Keratinocyte (primary cell): ENCODE measurements at regions not wholly inside any gene's neighbourhood (a gene's known extent, or its start where the extent isn't known, plus 50 kb on each side); places are given as distances from the start of the nearest gene placed in this dataset.

ENCODE experiments used
- DNase-seq: peaks from one replicate; pipeline ENCODE4 v3.0.0-alpha.2; 2011; ENCODE audit warnings: low read depth, missing footprints, low spot score
- FAIRE-seq: peaks from 2 replicates; lab custom pipeline; 2011; peaks lifted over from hg19 to GRCh38; lab: Jason Lieb, UNC
- H2AFZ ChIP-seq: 2 replicates; pipeline ENCODE4 v1.6.0; 2012; ENCODE audit warnings: low read length, control low read depth, inconsistent platforms; ENCODE audit not compliant: control insufficient read depth
- H3K27ac ChIP-seq: 2 replicates; pipeline ENCODE4 v1.5.1; 2011; ENCODE audit warnings: low read length; ENCODE audit not compliant: control insufficient read depth, insufficient read depth
- H3K27me3 ChIP-seq: 3 replicates; pipeline ENCODE4 v1.6.0; 2011; ENCODE audit warnings: low read length; ENCODE audit not compliant: control insufficient read depth, insufficient read depth; ENCODE audit errors: extremely low read depth
- H3K36me3 ChIP-seq, 2 experiments: 2 replicates in 1 of 2; 3 replicates in 1 of 2; pipeline ENCODE4 v1.5.1; 2011; ENCODE audit warnings: low read length in 2 of 2, mild to moderate bottlenecking in 1 of 2; ENCODE audit not compliant: control insufficient read depth in 2 of 2, insufficient read depth in 2 of 2; ENCODE audit errors: extremely low read depth in 1 of 2
- H3K4me1 ChIP-seq: 3 replicates; pipeline ENCODE4 v1.5.1; 2011; ENCODE audit warnings: low read length; ENCODE audit not compliant: control insufficient read depth, insufficient read depth; ENCODE audit errors: extremely low read depth
- H3K4me2 ChIP-seq: 3 replicates; pipeline ENCODE4 v1.6.0; 2011; ENCODE audit warnings: low read depth, low read length; ENCODE audit not compliant: control insufficient read depth, insufficient read depth; ENCODE audit errors: extremely low read depth
- H3K4me3 ChIP-seq, 3 experiments: fragments of 200-600 bp in 1 of 3; sonication (generic) in 1 of 3; 2 replicates in 2 of 3; 3 replicates in 1 of 3; pipeline ENCODE4 v1.5.1; 2011 to 2016; ENCODE audit warnings: low read length in 3 of 3, mild to moderate bottlenecking in 3 of 3, control low read depth in 2 of 3, inconsistent platforms in 1 of 3, low read depth in 1 of 3, mixed read lengths in 1 of 3, mixed run types in 1 of 3, moderate library complexity in 1 of 3; ENCODE audit not compliant: control insufficient read depth in 2 of 3, insufficient read depth in 2 of 3; ENCODE audit errors: extremely low read depth in 1 of 3
- H3K79me2 ChIP-seq: 2 replicates; pipeline ENCODE4 v1.6.0; 2012; ENCODE audit warnings: low read length; ENCODE audit not compliant: control insufficient read depth, insufficient read depth
- H3K9ac ChIP-seq: 3 replicates; pipeline ENCODE4 v1.6.0; 2011; ENCODE audit warnings: low read length; ENCODE audit not compliant: control insufficient read depth, insufficient read depth; ENCODE audit errors: extremely low read depth
- H3K9me1 ChIP-seq: 3 replicates; pipeline ENCODE4 v1.6.0; 2011; ENCODE audit warnings: low read length; ENCODE audit not compliant: control insufficient read depth, insufficient read depth; ENCODE audit errors: extremely low read depth
- H3K9me3 ChIP-seq: 2 replicates; pipeline ENCODE4 v1.5.1; 2012; ENCODE audit warnings: low read depth, low read length; ENCODE audit not compliant: control insufficient read depth
- H4K20me1 ChIP-seq: 3 replicates; pipeline ENCODE4 v1.6.0; 2011; ENCODE audit warnings: low read length; ENCODE audit not compliant: control insufficient read depth, insufficient read depth; ENCODE audit errors: extremely low read depth
- EZH2 ChIP-seq: IDR thresholded peaks from one replicate; pipeline ENCODE4 v1.6.1; 2012; ENCODE audit warnings: inconsistent platforms, mild to moderate bottlenecking, low read length, moderate library complexity
- dilution Hi-C: fragments of 300-500 bp; cut with MboI; formaldehyde crosslinking; loops from one replicate; pipeline ENCODE4 v1.7.0; 2020; ENCODE audit warnings: low sequenced_read_pairs; ENCODE audit not compliant: extremely low pct_ligation_motif_present
- TF ChIP-seq, protein P1 (sequence below), 3 experiments: IDR thresholded peaks in 1 of 3; conservative IDR thresholded peaks in 1 of 3; optimal IDR thresholded peaks in 1 of 3; 2 replicates in 2 of 3; 3 replicates in 1 of 3; pipeline versions ENCODE3 to v1.5.1; 2011; ENCODE audit warnings: low read length in 3 of 3, mild to moderate bottlenecking in 3 of 3, moderate library complexity in 2 of 3, control low read depth in 1 of 3, inconsistent platforms in 1 of 3; ENCODE audit not compliant: insufficient read depth in 2 of 3; ENCODE audit errors: extremely low read depth in 1 of 3

GRCh38 chr5:4188704-4189103 lies 593.1 kb downstream of the IRX1 start:
- TF ChIP-seq, protein P1, sequence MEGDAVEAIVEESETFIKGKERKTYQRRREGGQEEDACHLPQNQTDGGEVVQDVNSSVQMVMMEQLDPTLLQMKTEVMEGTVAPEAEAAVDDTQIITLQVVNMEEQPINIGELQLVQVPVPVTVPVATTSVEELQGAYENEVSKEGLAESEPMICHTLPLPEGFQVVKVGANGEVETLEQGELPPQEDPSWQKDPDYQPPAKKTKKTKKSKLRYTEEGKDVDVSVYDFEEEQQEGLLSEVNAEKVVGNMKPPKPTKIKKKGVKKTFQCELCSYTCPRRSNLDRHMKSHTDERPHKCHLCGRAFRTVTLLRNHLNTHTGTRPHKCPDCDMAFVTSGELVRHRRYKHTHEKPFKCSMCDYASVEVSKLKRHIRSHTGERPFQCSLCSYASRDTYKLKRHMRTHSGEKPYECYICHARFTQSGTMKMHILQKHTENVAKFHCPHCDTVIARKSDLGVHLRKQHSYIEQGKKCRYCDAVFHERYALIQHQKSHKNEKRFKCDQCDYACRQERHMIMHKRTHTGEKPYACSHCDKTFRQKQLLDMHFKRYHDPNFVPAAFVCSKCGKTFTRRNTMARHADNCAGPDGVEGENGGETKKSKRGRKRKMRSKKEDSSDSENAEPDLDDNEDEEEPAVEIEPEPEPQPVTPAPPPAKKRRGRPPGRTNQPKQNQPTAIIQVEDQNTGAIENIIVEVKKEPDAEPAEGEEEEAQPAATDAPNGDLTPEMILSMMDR (optimal IDR thresholded peaks at IDR 0.05 in 1 of 3, IDR thresholded peaks at IDR 0.05 in 1 of 3, conservative IDR thresholded peaks at IDR 0.05 in 1 of 3; ENCODE audit: extremely low read depth in 1 of 3, insufficient read depth in 2 of 3, low read length in 3 of 3) = no peak
- TF ChIP-seq EZH2 = no peak
- no peak for FAIRE-seq
- Histone ChIP-seq H2AFZ (no peak overlapping the region), H3K4me2 (no peak overlapping the region), H3K9me1 (no peaks in the 10 kb centered on the region), H3K27me3 (no peaks in the 10 kb centered on the region), H3K9ac (no peak overlapping the region), H3K79me2 (no peaks in the 10 kb centered on the region), H3K4me3 (no peak overlapping the region), H3K4me1 (no peaks in the 10 kb centered on the region), H3K9me3 (no peaks in the 10 kb centered on the region), H4K20me1 (no peaks in the 10 kb centered on the region), H3K36me3 (no peaks in the 10 kb centered on the region), H3K27ac (no peak overlapping the region)
- dilution Hi-C loops = no loop called here
- DNase-seq = no peak

DNA sequence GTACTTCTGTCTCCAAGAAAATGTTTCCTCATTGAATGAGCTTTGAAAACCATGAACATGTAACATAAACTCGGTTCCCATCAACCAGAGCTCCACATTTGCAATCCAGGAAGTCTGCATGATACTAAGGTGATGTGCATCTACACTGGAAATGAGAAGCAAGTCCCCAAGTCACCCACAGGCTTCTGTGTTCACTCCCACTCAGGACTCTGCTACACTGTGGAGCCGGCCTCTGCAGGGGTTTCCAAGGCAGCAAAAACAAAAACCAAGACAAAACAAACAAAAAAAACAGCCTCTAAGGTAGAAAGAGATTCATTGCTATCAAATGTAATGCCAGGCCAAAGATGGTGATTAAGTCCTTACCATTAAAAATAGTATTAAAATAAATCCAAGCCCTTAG lies 593.7 kb downstream of the IRX1 start:
- DNase-seq = no peak
- H3K27me3 ChIP-seq = no peaks in the 10 kb centered on the region
- H3K79me2 ChIP-seq = no peaks in the 10 kb centered on the region
- no peaks in the 10 kb centered on the region for H3K9me3 ChIP-seq
- no peak overlapping the region for H3K4me2 ChIP-seq
- no peaks in the 10 kb centered on the region for H3K9me1 ChIP-seq
- no peaks in the 10 kb centered on the region for H3K4me1 ChIP-seq
- H3K36me3 ChIP-seq = no peaks in the 10 kb centered on the region
- H3K9ac ChIP-seq = no peak overlapping the region
- TF ChIP-seq, protein P1 (optimal IDR thresholded peaks at IDR 0.05 in 1 of 3, IDR thresholded peaks at IDR 0.05 in 1 of 3, conservative IDR thresholded peaks at IDR 0.05 in 1 of 3; ENCODE audit: extremely low read depth in 1 of 3, insufficient read depth in 2 of 3, low read length in 3 of 3) = no peak
- no peak for TF ChIP-seq EZH2
- no peaks in the 10 kb centered on the region for H4K20me1 ChIP-seq
- H3K4me3 ChIP-seq = no peak overlapping the region
- no peak for FAIRE-seq
- H3K27ac ChIP-seq = no peak overlapping the region
- no peak overlapping the region for H2AFZ ChIP-seq
- dilution Hi-C loops = no loop called here
